GM06990 (cell line): ENCODE measurements at regions not wholly inside any gene's neighbourhood (a gene's known extent, or its start where the extent isn't known, plus 50 kb on each side); places are given as distances from the start of the nearest gene placed in this dataset.

ENCODE experiments used
- DNase-seq: peaks from one replicate; pipeline ENCODE4 v3.0.0-alpha.2; 2011; ENCODE audit not compliant: insufficient read length; ENCODE audit errors: extremely low read depth
- H3K27me3 ChIP-seq: replicated peaks from 2 replicates; pipeline ENCODE4 v1.6.0; 2011; ENCODE audit warnings: low read length; ENCODE audit not compliant: control insufficient read depth, insufficient read depth
- H3K36me3 ChIP-seq: 2 replicates; pipeline ENCODE4 v1.5.1; 2011; ENCODE audit warnings: low read length; ENCODE audit not compliant: control insufficient read depth, insufficient read depth
- H3K4me3 ChIP-seq: replicated peaks from 2 replicates; pipeline ENCODE4 v1.5.1; 2011; ENCODE audit warnings: low read depth, mild to moderate bottlenecking, control low read depth, low read length
- TF ChIP-seq, protein P1 (sequence below): IDR thresholded peaks from 2 replicates; pipeline ENCODE4 v1.5.1; 2011; ENCODE audit warnings: low read length, control low read depth, mild to moderate bottlenecking, inconsistent platforms; ENCODE audit not compliant: insufficient read depth, poor library complexity, severe bottlenecking

DNA sequence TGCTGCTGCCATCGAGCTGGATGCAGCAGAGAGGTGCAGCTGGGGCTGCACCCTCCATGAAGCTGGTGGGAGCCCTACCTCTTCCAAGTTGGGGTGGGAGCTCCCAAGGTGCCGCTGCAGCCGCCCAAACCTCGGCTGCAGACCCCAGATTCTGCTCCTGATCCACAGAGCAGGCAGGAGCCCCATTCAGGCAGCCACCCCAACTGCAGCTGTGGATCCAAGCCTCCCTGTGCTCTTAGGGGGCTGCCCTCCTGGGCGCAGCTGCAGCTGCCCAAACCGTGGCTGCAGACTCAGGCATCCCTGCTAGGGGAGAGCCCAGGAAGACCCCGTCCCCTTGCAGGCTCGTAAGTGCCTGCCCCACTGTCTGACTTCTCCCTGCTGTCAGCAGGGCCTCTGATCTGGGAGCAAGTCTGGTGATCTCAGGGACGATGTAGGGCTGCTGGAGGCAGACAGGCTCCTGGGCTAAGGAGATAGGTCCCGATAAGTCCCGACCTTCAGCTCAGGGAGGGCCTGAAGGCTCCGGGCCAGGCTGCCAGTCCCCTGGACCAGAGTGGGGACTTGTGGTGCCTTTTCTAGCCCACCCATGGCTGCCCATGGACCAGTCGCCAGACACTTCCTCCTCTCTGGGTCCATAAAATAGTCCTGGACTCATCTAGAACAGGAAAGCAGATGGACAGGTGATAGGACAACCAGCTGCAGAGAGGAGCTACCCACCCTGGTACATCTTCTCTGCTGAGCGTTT is 767.1 kb upstream of the CDH7 start:
- DNase-seq: no peak
- Histone ChIP-seq H3K27me3 (no peaks in the 10 kb centered on the region), H3K36me3 (no peaks in the 10 kb centered on the region), H3K4me3 (no peak overlapping the region)
- TF ChIP-seq, protein P1, sequence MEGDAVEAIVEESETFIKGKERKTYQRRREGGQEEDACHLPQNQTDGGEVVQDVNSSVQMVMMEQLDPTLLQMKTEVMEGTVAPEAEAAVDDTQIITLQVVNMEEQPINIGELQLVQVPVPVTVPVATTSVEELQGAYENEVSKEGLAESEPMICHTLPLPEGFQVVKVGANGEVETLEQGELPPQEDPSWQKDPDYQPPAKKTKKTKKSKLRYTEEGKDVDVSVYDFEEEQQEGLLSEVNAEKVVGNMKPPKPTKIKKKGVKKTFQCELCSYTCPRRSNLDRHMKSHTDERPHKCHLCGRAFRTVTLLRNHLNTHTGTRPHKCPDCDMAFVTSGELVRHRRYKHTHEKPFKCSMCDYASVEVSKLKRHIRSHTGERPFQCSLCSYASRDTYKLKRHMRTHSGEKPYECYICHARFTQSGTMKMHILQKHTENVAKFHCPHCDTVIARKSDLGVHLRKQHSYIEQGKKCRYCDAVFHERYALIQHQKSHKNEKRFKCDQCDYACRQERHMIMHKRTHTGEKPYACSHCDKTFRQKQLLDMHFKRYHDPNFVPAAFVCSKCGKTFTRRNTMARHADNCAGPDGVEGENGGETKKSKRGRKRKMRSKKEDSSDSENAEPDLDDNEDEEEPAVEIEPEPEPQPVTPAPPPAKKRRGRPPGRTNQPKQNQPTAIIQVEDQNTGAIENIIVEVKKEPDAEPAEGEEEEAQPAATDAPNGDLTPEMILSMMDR: no peak

GRCh38 chr18:64982414-64983055 is 768.3 kb upstream of the CDH7 start:
- H3K4me3 ChIP-seq: no peak overlapping the region
- no peaks in the 10 kb centered on the region for H3K36me3 ChIP-seq
- no peaks in the 10 kb centered on the region for H3K27me3 ChIP-seq
- DNase-seq: no peak
- TF ChIP-seq, protein P1: no peak

GRCh38 chr18:64981915-64982314 is 768.9 kb upstream of the CDH7 start:
- DNase-seq: no peak
- no peaks in the 10 kb centered on the region for H3K27me3 ChIP-seq
- H3K4me3 ChIP-seq: no peak overlapping the region
- TF ChIP-seq, protein P1: no peak
- no peaks in the 10 kb centered on the region for H3K36me3 ChIP-seq

DNA sequence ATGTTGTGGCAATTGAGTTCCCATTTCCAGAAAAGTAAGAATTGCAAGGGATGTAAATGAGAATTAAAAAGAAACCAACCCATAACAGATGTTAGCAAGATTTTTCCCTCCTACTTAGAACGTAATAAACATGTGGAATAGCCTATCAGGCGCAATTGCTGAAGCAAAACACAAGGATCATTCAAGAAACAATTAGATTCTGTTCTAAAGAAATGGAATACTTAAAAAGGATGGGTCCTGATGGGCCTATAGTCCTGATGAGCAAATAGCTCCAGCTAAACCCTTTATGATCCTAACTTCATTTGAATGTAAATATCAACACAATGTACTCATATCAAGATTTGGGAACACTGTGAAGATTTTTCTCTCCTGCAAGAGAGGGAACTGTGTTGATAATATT is 771.0 kb upstream of the CDH7 start:
- no peak for DNase-seq
- no peaks in the 10 kb centered on the region for H3K36me3 ChIP-seq
- no peaks in the 10 kb centered on the region for H3K27me3 ChIP-seq
- no peak overlapping the region for H3K4me3 ChIP-seq
- TF ChIP-seq, protein P1: no peak

GRCh38 chr18:64974391-64975125 is 776.3 kb upstream of the CDH7 start:
- no peak for DNase-seq
- Histone ChIP-seq H3K4me3 (no peak overlapping the region), H3K36me3 (no peaks in the 10 kb centered on the region), H3K27me3 (no peaks in the 10 kb centered on the region)
- TF ChIP-seq, protein P1: no peak
